Mucosa of rectum (tissue), 2 donors: ENCODE measurements at regions not wholly inside any gene's neighbourhood (a gene's known extent, or its start where the extent isn't known, plus 50 kb on each side); places are given as distances from the start of the nearest gene placed in this dataset.
A peak's percentile ranks its signal among the peaks of the same experiment; 100 is the strongest.

Experiments used
- H3K27ac ChIP-seq, 2 donors: one replicate each; pipeline ENCODE4 v1.7.0; 2013; ENCODE audit warnings: inconsistent platforms in 2 of 2, low read depth in 2 of 2, low read length in 2 of 2
- H3K27me3 ChIP-seq, 2 donors: one replicate each; pipeline ENCODE4 v1.7.0; 2013; ENCODE audit warnings: low read length in 2 of 2; ENCODE audit not compliant: control insufficient read depth in 2 of 2, insufficient read depth in 2 of 2
- H3K36me3 ChIP-seq, 2 donors: one replicate each; pipeline ENCODE4 v1.7.0; 2013; ENCODE audit warnings: low read length in 2 of 2; ENCODE audit not compliant: control insufficient read depth in 2 of 2, insufficient read depth in 2 of 2
- H3K4me1 ChIP-seq, 2 donors: one replicate each; pipeline ENCODE4 v1.7.0; 2013; ENCODE audit warnings: low read length in 2 of 2, mild to moderate bottlenecking in 1 of 2; ENCODE audit not compliant: control insufficient read depth in 2 of 2, insufficient read depth in 2 of 2
- H3K4me3 ChIP-seq, 2 donors: one replicate each; pipeline ENCODE4 v1.7.0; 2013; ENCODE audit warnings: low read length in 2 of 2
- H3K9ac ChIP-seq, 2 donors: one replicate each; pipeline ENCODE4 v1.7.0; 2013; ENCODE audit warnings: low read length in 2 of 2, low read depth in 1 of 2, mild to moderate bottlenecking in 1 of 2
- H3K9me3 ChIP-seq, 2 donors: one replicate each; pipeline ENCODE4 v1.7.0; 2013; ENCODE audit warnings: low read length in 2 of 2; ENCODE audit not compliant: control insufficient read depth in 2 of 2
- donor health status: healthy.
- donor health status: Normal muscosa, but diverticular disease.

- Histone ChIP-seq H3K9me3 (no peaks in the 10 kb centered on the region), H3K27me3 (no peaks in the 10 kb centered on the region), H3K9ac (no peak overlapping the region), H3K36me3 (no peaks in the 10 kb centered on the region), H3K4me1 (no peaks in the 10 kb centered on the region), H3K4me3 (no peak overlapping the region), H3K27ac (no peak overlapping the region)
Observed at GRCh38 chr1:190540366-190540765, 62.7 kb upstream of the BRINP3 start.

DNA sequence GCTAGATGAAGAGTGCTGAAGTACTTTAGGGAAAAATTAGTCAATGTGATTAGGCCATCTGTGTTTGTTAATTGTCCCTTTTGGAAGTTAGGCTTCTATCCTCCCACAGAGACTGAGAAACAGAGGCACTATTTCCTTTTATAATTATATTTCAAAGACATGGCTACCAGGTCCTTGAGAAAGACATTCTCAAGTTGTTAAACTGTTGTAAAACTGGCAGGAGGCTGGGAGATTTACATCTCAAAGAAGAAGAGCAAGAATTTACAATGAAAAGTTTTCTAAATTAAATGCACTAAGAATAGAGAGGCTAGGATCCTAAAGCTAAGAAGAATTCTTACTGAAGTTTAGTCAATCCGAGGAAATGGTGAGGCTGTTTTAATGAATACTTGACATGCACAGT lies 74.0 kb upstream of the BRINP3 start:
- no peaks in the 10 kb centered on the region for H3K36me3 ChIP-seq
- H3K27me3 ChIP-seq: no peaks in the 10 kb centered on the region
- H3K4me1 ChIP-seq: no peaks in the 10 kb centered on the region
- H3K9me3 ChIP-seq: no peaks in the 10 kb centered on the region
- H3K9ac ChIP-seq: no peak overlapping the region
- no peak overlapping the region for H3K4me3 ChIP-seq
- no peak overlapping the region for H3K27ac ChIP-seq

DNA sequence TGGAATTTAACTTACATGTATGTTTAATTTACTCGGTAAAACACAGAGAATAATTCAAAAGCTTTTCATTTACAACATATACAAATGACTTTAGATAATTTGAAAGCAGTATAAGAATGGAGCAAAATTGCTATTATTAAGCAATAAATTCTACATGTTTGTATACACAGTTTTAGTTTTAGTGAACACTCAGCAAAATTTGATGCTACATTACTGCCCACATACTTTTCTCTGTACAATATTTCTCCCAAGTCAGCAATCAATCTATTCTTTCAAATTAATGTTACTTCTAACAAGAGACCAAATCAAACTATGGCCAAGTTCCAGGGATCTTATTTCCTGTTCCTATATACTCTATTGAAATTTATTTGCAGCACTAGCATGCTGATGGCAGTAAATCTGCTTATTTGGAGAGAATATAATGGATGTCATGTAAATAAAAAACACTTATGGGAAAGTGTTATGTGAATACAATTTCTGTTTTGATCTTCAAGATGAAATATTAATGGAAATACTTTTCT lies 82.6 kb upstream of the BRINP3 start:
- no peak overlapping the region for H3K9ac ChIP-seq
- H3K27me3 ChIP-seq: no peaks in the 10 kb centered on the region
- no peak overlapping the region for H3K4me3 ChIP-seq
- no peaks in the 10 kb centered on the region for H3K4me1 ChIP-seq
- H3K36me3 ChIP-seq: no peaks in the 10 kb centered on the region
- H3K9me3 ChIP-seq: no peaks in the 10 kb centered on the region
- no peak overlapping the region for H3K27ac ChIP-seq

DNA sequence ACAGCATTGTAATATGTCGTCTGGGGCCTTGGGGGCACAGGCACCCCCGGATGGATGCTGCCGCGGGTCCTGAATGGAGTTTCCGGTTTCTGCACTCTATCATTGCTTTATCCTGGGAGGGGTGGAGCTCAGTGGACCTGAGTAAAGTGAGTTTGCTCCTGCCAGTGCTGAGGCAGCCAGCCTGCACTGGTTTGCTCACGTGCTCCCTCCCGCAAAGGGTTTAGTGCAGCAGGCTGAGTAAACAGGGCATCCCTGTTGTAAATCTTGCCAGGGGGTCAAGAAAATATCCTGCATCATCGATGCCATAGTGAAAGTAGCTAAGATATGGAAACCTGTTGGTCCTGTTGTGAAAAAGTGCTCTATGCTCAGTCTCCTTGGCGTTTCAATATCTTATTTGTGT lies 85.6 kb upstream of the BRINP3 start:
- no peaks in the 10 kb centered on the region for H3K4me1 ChIP-seq
- H3K9ac ChIP-seq: no peak overlapping the region
- no peaks in the 10 kb centered on the region for H3K27me3 ChIP-seq
- no peak overlapping the region for H3K27ac ChIP-seq
- H3K9me3 ChIP-seq: no peaks in the 10 kb centered on the region
- H3K4me3 ChIP-seq: no peak overlapping the region
- H3K36me3 ChIP-seq: no peaks in the 10 kb centered on the region

DNA sequence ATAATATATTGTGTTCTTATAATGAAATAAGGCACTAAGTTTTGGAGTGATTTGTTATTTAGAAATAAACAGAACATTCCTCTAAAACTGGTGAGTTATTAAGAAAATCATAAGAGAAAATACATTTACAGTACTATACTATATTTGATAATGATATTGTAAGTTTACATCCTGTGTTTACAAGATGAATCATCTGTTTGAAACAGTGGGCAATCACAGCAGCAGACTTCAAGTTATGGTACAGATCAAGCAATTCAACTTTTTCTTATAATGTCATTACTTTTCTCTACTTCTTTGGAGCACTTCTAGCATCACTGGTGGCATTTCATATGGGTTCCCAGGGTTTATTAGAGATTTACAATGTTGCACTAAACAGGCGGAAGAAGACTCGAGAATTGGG lies 86.5 kb upstream of the BRINP3 start:
- Histone ChIP-seq H3K9ac (no peak overlapping the region), H3K9me3 (no peaks in the 10 kb centered on the region), H3K4me1 (no peaks in the 10 kb centered on the region), H3K4me3 (no peak overlapping the region), H3K36me3 (no peaks in the 10 kb centered on the region), H3K27me3 (no peaks in the 10 kb centered on the region), H3K27ac (no peak overlapping the region)

DNA sequence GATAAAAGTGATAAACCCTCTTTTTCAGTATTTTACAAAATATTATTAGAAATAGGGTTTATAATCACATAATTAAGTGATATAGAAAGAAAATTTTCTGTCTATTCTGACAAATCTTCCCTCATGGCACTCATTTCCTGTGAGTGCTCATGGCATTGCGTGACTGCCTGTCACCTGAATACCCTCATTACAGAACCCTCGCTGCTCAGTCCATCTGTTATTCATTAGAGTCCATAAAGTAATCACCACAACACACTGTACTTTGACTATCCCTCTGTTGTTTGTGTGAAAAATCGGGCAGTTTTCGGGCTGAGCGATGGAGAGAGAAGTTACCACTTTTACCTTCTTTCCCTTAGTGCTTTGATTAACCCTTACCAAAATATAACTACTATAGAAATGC lies 100.4 kb upstream of the BRINP3 start:
- Histone ChIP-seq H3K4me3 (no peak overlapping the region), H3K4me1 (no peaks in the 10 kb centered on the region), H3K27ac (no peak overlapping the region), H3K9ac (no peak overlapping the region), H3K27me3 (no peaks in the 10 kb centered on the region), H3K9me3 (no peaks in the 10 kb centered on the region), H3K36me3 (no peaks in the 10 kb centered on the region)

DNA sequence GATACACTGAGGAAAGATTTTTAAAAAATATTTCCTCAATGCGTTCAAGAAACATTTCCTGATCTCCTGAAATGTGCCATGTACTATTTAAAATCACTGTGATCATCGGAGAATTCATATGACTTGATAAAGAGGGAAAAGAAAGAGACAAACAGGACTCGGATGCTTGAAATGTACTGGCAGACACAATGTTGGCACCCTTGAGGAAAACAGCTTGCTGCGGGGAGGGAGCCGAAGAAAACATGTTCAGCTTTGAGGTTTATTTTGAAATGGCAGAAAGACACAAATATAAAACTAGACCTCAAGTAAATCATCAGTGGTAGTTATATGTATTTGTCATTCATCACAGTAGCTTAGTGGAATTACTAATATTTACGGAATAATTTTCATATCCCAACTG lies 100.9 kb upstream of the BRINP3 start:
- Histone ChIP-seq H3K9ac (no peak overlapping the region), H3K36me3 (no peaks in the 10 kb centered on the region), H3K27me3 (no peaks in the 10 kb centered on the region), H3K27ac (no peak overlapping the region), H3K9me3 (no peaks in the 10 kb centered on the region), H3K4me1 (no peaks in the 10 kb centered on the region), H3K4me3 (no peak overlapping the region)

DNA sequence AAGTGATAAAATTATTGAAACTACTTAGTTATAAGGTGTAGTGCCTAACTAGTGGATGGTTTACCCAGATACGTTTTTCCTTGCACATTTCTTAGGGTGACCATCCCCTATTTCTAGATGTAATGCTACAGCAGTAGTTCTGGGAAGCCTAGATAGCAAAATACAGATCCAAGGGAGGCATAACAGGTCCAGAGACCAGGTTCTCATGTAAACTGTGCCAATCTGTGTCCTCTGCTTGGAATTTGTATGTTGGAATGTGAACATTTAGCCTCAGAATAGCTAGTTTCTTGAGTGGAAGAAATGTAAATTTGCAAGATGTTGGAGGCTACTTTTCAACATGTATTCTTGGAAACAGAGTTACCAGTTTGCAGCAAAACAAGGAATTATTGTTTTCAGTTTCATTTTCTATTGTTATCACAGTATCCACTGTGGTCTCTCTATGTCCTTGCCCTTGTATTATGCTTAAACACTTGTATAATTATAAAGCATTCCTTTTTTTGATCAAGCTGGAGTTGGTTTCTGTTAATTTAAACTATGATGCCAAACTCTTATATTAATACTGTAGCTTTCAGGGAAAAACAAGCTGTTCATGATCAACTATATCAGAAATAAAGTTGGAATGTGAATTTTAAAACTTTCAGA lies 102.0 kb upstream of the BRINP3 start:
- no peak overlapping the region for H3K27ac ChIP-seq

GRCh38 chr1:190583862-190584261 lies 106.2 kb upstream of the BRINP3 start:
- Histone ChIP-seq H3K9ac (no peak overlapping the region), H3K9me3 (no peaks in the 10 kb centered on the region), H3K27me3 (no peaks in the 10 kb centered on the region), H3K4me1 (no peaks in the 10 kb centered on the region), H3K27ac (no peak overlapping the region), H3K4me3 (no peak overlapping the region), H3K36me3 (no peaks in the 10 kb centered on the region)

More for the DNA sequence above, 102.0 kb upstream of the BRINP3 start:
- H3K27me3 ChIP-seq: no peaks in the 10 kb centered on the region
- no peaks in the 10 kb centered on the region for H3K9me3 ChIP-seq
- H3K4me3 ChIP-seq: peak overlapping the region; percentile 4 to 37
- H3K36me3 ChIP-seq: no peaks in the 10 kb centered on the region
- no peaks in the 10 kb centered on the region for H3K4me1 ChIP-seq
- no peak overlapping the region for H3K9ac ChIP-seq

- Histone ChIP-seq H3K27ac (no peak overlapping the region), H3K9me3 (no peaks in the 10 kb centered on the region), H3K4me3 (no peak overlapping the region), H3K9ac (no peak overlapping the region), H3K27me3 (no peaks in the 10 kb centered on the region), H3K36me3 (no peaks in the 10 kb centered on the region), H3K4me1 (no peaks in the 10 kb centered on the region)
Observed at GRCh38 chr1:190588424-190588823, 110.8 kb upstream of the BRINP3 start.
